Progenitor cell of endocrine pancreas (in vitro differentiated cells): ENCODE measurements at regions not wholly inside any gene's neighbourhood (a gene's known extent, or its start where the extent isn't known, plus 50 kb on each side); places are given as distances from the start of the nearest gene placed in this dataset.

ENCODE experiments used
- DNase-seq: peaks from one replicate; pipeline ENCODE4 v3.0.0; 2021; ENCODE audit warnings: low spot score; ENCODE audit not compliant: unreplicated experiment
- H3K27ac Mint-ChIP-seq: 2 replicates; pipeline ENCODE4 v1.8.0; 2021; ENCODE audit warnings: mild to moderate bottlenecking, moderate library complexity, mixed read lengths
- H3K27me3 Mint-ChIP-seq: 2 replicates; pipeline ENCODE4 v1.8.0; 2021; ENCODE audit warnings: mixed read lengths
- H3K36me3 Mint-ChIP-seq: 2 replicates; pipeline ENCODE4 v1.8.0; 2022; ENCODE audit warnings: mixed read lengths; ENCODE audit not compliant: insufficient read depth
- H3K4me1 Mint-ChIP-seq: 2 replicates; pipeline ENCODE4 v1.8.0; 2021; ENCODE audit warnings: low read depth, mixed read lengths
- H3K4me3 Mint-ChIP-seq: 2 replicates; pipeline ENCODE4 v1.8.0; 2021; ENCODE audit warnings: low read depth, mild to moderate bottlenecking, moderate library complexity, mixed read lengths
- H3K9me3 Mint-ChIP-seq: 2 replicates; pipeline ENCODE4 v1.8.0; 2021; ENCODE audit warnings: low read depth, mixed read lengths
- TF ChIP-seq, protein P1 (sequence below): fragments of 200-600 bp; sonication (generic); IDR thresholded peaks from one replicate; pipeline ENCODE4 v1.5.0; 2021; ENCODE audit warnings: antibody characterized with exemption, mild to moderate bottlenecking; ENCODE audit not compliant: unreplicated experiment

DNA sequence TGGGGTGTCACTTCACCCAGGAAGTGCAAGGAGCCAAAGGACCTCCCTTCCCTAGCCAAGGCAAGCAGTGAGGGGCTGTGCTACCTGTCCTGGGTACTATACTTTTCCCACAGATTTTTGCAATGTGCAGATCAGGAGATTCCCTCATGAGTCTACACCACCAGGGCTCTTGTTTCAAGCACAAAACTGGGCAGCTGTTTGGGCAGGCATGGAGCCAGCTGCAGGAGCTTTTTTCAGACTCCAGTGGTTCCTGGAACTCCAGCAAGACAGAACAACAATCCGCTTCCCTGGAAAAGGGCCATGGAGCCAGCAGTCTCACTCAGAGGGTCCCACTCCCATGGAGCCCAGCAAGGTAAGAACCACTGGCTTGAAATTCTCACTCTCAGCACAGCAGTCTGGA lies 1649.6 kb downstream of the LRRC4C start:
- Mint-ChIP-seq H3K36me3 (peaks cover 6% of the 10 kb centered on the region), H3K4me3 (no peak overlapping the region), H3K27me3 (no peaks in the 10 kb centered on the region), H3K4me1 (no peaks in the 10 kb centered on the region), H3K27ac (no peak overlapping the region), H3K9me3 (peaks cover 25% of the 10 kb centered on the region)
- no peak for DNase-seq
- TF ChIP-seq, protein P1, sequence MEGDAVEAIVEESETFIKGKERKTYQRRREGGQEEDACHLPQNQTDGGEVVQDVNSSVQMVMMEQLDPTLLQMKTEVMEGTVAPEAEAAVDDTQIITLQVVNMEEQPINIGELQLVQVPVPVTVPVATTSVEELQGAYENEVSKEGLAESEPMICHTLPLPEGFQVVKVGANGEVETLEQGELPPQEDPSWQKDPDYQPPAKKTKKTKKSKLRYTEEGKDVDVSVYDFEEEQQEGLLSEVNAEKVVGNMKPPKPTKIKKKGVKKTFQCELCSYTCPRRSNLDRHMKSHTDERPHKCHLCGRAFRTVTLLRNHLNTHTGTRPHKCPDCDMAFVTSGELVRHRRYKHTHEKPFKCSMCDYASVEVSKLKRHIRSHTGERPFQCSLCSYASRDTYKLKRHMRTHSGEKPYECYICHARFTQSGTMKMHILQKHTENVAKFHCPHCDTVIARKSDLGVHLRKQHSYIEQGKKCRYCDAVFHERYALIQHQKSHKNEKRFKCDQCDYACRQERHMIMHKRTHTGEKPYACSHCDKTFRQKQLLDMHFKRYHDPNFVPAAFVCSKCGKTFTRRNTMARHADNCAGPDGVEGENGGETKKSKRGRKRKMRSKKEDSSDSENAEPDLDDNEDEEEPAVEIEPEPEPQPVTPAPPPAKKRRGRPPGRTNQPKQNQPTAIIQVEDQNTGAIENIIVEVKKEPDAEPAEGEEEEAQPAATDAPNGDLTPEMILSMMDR: no peak

DNA sequence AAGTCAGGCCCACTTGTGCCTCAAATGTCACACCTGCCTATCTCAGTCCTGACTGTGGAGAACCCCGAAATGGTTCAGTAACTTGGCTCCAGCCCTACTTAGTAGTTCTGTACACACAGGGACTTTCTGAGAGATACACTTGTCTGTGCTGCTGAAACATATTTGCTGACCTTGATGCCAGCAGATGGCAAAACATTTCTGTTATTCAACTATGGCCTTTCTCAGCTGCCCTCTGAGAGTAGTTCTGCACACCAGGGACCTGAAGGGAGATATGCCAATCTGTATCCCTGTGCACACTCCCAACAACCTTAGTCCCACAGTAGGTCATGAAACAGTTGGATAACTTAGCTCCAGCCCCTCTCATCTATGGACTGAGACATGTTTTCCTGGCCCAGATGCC lies 1651.5 kb downstream of the LRRC4C start:
- TF ChIP-seq, protein P1: no peak
- DNase-seq: no peak
- H3K27ac Mint-ChIP-seq: no peak overlapping the region
- no peaks in the 10 kb centered on the region for H3K27me3 Mint-ChIP-seq
- peaks cover 5% of the 10 kb centered on the region for H3K36me3 Mint-ChIP-seq
- H3K4me1 Mint-ChIP-seq: no peaks in the 10 kb centered on the region
- H3K9me3 Mint-ChIP-seq: peaks cover 16% of the 10 kb centered on the region
- no peak overlapping the region for H3K4me3 Mint-ChIP-seq

DNA sequence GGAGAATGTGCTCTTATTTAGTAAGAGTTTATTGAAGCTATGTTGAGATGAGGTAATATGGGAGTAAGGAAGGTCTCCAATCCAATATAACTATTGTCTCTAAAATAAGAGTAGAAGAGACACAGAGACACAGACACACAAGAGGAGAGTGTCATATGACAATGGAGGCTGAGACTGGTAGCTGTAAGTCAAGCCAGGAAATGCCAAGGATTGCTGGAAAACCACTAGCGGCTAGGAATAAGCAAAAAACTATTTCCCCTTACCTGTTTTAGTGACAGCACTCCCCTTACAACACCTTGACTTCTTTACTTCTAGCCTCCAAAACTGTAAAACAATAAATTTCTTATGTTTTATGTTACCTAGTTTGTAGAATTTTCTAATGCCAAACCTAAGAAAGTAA lies 1652.8 kb downstream of the LRRC4C start:
- Mint-ChIP-seq H3K27me3 (no peaks in the 10 kb centered on the region), H3K36me3 (no peaks in the 10 kb centered on the region), H3K9me3 (peaks cover 9% of the 10 kb centered on the region), H3K27ac (no peak overlapping the region), H3K4me3 (no peak overlapping the region), H3K4me1 (no peaks in the 10 kb centered on the region)
- no peak for DNase-seq
- TF ChIP-seq, protein P1: no peak

DNA sequence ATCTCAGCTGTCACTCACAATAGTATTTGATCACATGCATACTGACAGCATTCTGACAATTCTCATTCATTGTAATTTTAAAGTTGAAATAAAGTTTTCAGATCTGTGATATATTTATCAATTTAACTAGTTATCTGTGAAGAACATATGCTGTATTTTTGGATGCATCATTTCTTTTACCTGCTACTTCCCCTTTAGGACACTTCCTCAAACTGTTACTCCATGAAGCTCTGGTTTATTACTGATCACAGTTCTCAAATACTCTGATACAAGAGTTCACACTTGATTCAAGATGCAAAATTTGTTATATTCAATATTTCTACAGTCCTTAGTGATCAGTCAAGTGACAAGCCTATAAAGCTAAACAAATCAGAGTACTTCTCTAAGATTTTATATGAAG lies 1655.2 kb downstream of the LRRC4C start:
- Mint-ChIP-seq H3K27me3 (no peaks in the 10 kb centered on the region), H3K9me3 (peaks cover 4% of the 10 kb centered on the region), H3K36me3 (no peaks in the 10 kb centered on the region), H3K4me3 (no peak overlapping the region), H3K27ac (no peak overlapping the region), H3K4me1 (no peaks in the 10 kb centered on the region)
- no peak for DNase-seq
- TF ChIP-seq, protein P1: no peak

DNA sequence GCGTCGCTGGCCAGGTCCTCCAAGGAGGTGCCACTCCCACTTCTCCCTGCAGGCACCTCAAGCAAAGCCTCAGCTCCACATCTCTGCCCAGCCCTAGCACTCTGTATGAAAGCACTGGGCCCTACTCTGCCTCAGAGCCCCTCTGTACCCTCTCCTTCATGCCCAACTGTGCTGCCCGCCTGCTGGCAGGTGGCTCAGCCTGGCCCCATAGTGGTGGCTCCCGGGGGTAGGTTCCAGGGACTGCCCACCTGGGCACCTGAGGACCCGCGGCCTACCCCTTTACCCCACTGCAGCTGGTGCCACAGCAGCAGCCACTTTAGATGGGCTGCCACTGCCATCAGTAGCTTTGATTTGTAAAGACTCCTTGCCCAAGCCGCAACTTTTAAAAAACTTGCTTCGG lies 1672.8 kb downstream of the LRRC4C start:
- TF ChIP-seq, protein P1: no peak
- H3K4me3 Mint-ChIP-seq: no peak overlapping the region
- H3K27me3 Mint-ChIP-seq: no peaks in the 10 kb centered on the region
- no peak for DNase-seq
- H3K36me3 Mint-ChIP-seq: no peaks in the 10 kb centered on the region
- no peak overlapping the region for H3K27ac Mint-ChIP-seq
- H3K9me3 Mint-ChIP-seq: no peaks in the 10 kb centered on the region
- H3K4me1 Mint-ChIP-seq: no peaks in the 10 kb centered on the region

DNA sequence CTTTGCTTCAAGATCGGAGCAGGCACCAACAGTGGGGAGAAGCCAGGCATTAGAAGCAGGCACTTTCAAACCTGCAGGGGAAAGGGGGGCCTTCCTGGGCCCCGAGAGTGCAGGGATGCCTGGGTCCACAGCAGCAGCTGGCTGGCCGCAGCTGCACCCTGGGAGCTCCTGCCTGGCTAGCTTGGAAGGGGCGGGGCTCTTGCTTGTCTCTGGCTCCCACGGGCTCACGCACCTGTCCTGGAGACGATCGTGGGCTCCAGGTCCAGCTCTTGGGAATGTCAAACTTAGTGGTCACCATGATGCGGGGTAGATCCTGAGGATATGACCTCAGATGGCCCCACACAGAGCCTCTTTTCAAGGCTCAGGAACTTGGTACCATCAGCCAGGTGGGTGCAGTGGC lies 1673.2 kb downstream of the LRRC4C start:
- no peak overlapping the region for H3K27ac Mint-ChIP-seq
- no peaks in the 10 kb centered on the region for H3K9me3 Mint-ChIP-seq
- TF ChIP-seq, protein P1: no peak
- no peaks in the 10 kb centered on the region for H3K4me1 Mint-ChIP-seq
- H3K4me3 Mint-ChIP-seq: no peak overlapping the region
- DNase-seq: no peak
- no peaks in the 10 kb centered on the region for H3K36me3 Mint-ChIP-seq
- no peaks in the 10 kb centered on the region for H3K27me3 Mint-ChIP-seq
